ENCODE measurements at regions not wholly inside any gene's neighbourhood (a gene's known extent, or its start where the extent isn't known, plus 50 kb on each side); places are given as distances from the start of the nearest gene placed in this dataset.
"Not testable (repeated sequence)": the region's sequence is repeated elsewhere in the genome, so short reads cannot be mapped to it uniquely, and the experiment has no call there.

DNA sequence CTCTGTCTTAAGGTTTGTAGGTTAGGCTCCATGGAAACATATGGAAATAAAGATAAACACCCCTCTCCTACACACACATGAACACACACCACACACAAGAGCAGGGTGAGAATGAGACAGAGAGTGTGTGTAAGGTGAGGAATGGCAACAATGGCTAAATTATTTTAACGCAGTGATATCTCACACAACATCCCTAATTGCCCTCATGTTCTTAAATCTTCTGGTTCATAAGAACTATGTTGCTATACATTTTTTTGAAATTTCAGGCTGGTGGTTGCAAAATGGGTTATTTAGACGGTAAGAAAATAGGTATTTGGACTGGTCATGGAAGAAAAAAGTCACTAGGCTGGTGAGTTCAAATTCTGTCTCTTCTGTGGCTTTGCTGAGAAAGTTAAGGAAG is 316.7 kb upstream of the ESRRG start:
- no peak for DNase-seq (ENCODE audit: low spot score in 2 of 2)
- Mint-ChIP-seq H3K4me3 (no peak overlapping the region), H3K36me3 (no peaks in the 10 kb centered on the region), H3K27ac (no peak overlapping the region), H3K4me1 (no peaks in the 10 kb centered on the region), H3K9me3 (peaks cover 18% of the 10 kb centered on the region)
- ATAC-seq: no peak

DNA sequence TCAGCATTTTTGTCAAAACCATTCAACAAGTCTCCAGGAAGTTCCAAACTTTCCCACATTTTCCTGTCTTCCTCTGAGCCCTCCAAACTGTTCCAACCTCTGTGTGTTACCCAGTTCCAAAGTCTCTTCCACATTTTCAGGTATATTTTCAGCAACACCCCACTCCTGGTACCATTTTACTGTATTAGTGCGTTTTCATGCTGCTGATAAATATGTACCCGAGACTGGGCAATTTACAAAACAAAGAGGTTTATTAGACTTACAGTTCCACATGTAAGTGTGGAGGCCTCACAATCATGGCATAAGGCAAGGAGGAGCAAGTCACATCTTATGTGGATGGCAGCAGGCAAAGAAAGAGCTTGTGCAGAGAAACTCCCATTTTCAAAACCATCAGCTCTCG is 315.9 kb upstream of the ESRRG start:
- not testable (repeated sequence) for H3K4me3 Mint-ChIP-seq; ATAC-seq; DNase-seq (ENCODE audit: low spot score in 2 of 2); H3K36me3 Mint-ChIP-seq; H3K4me1 Mint-ChIP-seq; H3K27ac Mint-ChIP-seq
- H3K9me3 Mint-ChIP-seq: peaks cover 18% of the 10 kb centered on the region

DNA sequence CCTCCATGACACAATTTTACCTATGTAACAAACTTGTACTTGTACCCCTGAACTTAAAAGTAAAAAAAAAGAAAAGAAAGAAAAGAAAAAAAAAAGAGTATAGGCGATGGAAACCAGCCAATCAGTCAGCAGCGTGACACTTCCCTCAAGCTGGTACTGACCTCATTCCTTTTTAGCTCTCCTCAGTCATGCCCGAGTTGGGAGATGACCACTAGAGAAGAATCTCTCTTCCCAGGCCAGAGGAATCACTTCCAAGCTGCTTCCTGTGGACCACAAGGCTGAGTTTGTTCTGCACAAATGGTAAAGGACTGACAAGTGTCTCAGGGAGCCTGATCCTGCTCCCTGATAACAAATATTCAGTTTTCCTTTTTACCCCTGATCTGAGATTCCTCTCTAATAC is 313.5 kb upstream of the ESRRG start:
- DNase-seq (ENCODE audit: low spot score in 2 of 2) (no peak), ATAC-seq (no peak)
- H3K36me3 Mint-ChIP-seq: no peaks in the 10 kb centered on the region
- H3K27ac Mint-ChIP-seq: no peak overlapping the region
- H3K4me1 Mint-ChIP-seq: no peaks in the 10 kb centered on the region
- no peak overlapping the region for H3K4me3 Mint-ChIP-seq
- H3K9me3 Mint-ChIP-seq: peaks cover 18% of the 10 kb centered on the region

DNA sequence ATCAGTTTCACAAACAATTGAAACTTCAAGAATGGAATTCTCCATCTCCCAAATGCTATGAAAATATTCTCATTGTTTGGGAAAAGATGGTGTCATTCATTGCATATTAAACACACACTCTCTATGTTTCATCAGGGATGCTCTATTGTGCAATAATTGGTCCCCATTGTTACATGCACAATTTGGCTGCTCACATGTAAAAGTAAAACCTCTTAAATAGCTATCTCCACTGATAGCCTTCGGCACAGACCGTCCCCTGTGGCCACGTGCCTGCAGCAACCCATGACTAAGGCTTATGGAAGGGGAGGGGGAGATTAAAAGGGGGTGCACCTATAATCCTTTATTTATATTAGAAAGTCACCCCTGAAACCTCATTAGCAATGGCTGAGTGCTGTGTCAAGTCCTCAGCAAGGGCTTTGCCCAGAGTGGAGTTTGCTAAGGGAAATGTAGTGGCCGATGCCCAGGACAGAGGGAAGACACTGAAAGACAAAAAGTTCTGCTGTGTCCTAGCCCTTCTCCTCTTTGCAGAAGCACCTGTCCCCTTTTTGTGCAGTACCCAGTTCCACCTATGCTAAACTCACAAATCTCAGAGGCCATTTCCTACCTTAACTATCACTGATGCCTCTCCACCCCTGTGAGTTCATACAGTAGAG is 309.6 kb upstream of the ESRRG start:
- ATAC-seq (no peak), DNase-seq (ENCODE audit: low spot score in 2 of 2) (no peak)
- Mint-ChIP-seq H3K4me3 (no peak overlapping the region), H3K36me3 (no peaks in the 10 kb centered on the region), H3K4me1 (no peaks in the 10 kb centered on the region), H3K9me3 (peaks cover 11% of the 10 kb centered on the region), H3K27ac (no peak overlapping the region)

DNA sequence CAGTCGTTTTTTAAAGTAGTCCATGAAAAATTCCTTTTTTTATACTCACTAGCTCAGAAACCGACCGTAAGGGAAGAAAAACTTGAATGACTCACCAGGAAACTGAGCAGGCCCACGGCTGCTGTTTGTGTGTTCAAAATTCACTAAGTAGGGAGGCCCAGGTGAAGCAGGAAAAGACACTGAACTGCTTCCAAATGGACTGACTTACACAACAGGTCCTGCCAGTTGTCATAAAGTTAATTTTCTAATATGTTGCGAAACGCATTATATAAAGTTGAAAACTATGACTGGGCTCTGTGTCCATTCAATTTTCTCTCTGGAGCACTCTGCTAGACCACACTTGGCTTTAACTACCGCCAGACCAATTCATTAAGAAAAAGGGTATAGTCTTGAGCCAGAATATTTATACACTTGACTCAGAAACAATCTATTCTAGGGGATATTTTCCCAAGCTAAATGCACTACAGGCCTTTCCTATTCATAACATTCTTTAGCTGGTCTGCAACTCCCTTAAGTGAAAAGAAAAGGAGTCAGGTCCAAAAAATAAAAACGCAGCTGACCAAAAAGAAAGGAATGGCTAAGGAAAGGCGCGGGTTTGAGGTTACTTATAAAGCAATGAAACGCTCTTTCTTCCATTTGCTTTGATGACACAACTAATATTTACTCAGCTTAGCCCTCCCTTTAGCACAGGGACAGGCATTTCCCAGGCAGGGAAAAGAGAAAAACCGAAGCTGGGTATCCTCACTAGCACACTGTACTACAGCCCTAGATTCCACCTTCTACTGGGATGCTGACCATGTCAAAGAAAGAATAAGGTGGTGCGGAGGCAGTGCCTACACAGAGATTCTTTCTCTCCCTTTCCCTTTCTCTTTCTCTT is 306.3 kb upstream of the ESRRG start:
- ATAC-seq (no peak), DNase-seq (ENCODE audit: low spot score in 2 of 2) (no peak)
- Mint-ChIP-seq H3K36me3 (no peaks in the 10 kb centered on the region), H3K27ac (no peak overlapping the region), H3K4me3 (no peak overlapping the region), H3K9me3 (peaks cover 7% of the 10 kb centered on the region), H3K4me1 (no peaks in the 10 kb centered on the region)

DNA sequence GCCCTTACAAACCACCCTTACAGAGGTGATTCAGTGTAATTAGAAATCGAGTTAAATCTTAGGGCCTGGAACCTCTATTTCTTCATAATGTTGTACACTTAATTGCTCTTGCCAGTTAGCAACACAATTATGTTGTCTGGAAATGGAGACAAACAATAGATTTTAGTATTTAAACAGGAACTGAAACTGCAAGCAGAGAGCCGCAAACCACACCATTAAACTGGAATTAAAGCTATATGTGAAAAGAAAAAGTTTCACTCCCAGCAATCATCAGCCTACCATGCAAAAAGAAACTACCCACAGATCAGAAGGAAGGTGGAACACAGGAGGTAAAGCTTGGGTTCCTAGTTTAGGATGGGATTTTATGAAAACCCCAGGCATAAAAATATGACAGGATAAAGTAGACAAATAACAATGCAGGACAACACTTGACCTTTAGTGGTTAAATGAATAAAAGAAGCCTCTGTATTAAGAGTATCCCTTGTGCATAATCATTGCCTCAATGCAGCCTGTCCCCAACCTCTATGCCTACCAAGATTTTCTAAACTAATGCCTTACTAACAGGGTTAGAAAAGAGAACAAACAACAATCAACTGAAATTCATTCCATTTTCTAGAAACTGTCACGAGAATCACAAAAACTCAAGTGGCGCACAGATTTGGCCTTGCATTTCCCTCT is 304.3 kb upstream of the ESRRG start:
- Mint-ChIP-seq H3K36me3 (no peaks in the 10 kb centered on the region), H3K27ac (no peak overlapping the region), H3K4me1 (no peaks in the 10 kb centered on the region), H3K4me3 (no peak overlapping the region), H3K9me3 (peaks cover 10% of the 10 kb centered on the region)
- ATAC-seq (no peak), DNase-seq (ENCODE audit: low spot score in 2 of 2) (no peak)

DNA sequence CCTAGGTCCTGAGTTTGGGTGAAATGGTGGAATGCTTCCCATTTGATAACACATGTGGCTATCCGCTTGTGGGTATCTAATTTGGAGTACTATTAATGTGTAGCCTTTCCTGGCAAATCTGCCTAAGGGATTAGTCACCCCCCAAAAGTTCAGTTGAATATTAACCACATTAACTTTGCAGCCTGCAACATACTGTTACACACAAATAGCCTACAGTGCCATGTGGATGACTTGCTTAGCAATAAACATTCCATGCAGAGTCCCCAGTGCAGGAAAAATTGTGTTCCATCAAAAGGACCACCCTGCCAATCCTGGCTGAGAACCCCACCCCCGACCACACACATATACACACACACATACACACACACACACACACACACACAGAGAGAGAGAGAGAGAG is 303.3 kb upstream of the ESRRG start:
- DNase-seq (ENCODE audit: low spot score in 2 of 2) (no peak), ATAC-seq (no peak)
- H3K27ac Mint-ChIP-seq: no peak overlapping the region
- H3K9me3 Mint-ChIP-seq: peaks cover 12% of the 10 kb centered on the region
- H3K4me1 Mint-ChIP-seq: no peaks in the 10 kb centered on the region
- H3K4me3 Mint-ChIP-seq: no peak overlapping the region
- H3K36me3 Mint-ChIP-seq: no peaks in the 10 kb centered on the region

DNA sequence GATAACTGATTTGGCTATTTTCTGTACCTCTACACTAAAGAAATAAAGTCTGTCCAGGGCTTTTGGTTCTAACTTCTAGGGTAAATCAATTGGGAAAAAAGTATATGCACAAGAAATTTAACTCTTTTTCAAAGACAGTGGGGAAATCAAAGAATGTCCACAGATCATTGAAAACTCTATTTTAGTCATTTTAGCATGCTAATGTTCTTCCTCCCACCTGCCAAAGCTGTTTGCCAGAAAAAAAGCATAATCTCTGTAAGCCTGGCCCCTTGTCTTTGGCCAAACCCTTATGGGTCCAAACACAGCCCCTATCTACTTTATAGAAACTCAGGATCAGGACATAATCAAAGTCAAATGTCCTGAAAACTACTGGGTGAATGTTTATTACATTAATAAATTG is 302.2 kb upstream of the ESRRG start:
- Mint-ChIP-seq H3K9me3 (peaks cover 12% of the 10 kb centered on the region), H3K4me1 (no peaks in the 10 kb centered on the region), H3K36me3 (no peaks in the 10 kb centered on the region), H3K27ac (no peak overlapping the region), H3K4me3 (no peak overlapping the region)
- ATAC-seq: no peak
- no peak for DNase-seq (ENCODE audit: low spot score in 2 of 2)

DNA sequence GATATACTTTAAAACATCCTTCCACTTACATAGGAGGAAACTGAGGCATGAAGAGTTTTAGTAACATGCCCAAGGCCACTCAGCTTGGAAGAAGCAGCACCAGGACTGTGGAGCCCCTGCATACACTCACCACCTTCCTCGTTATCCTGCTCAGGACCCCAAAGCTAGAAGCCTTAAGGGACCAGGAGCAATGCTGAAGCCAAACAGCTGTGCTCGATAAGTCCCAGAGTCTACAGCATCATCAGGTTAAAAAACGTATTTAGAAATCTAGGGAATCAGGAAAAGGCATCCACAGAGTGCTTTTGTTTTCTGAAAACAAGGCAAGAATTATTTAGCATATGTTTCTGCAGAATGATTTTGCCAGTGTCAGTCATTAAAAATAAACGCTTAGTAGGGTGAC is 301.7 kb upstream of the ESRRG start:
- no peak for ATAC-seq
- H3K4me1 Mint-ChIP-seq: no peaks in the 10 kb centered on the region
- no peaks in the 10 kb centered on the region for H3K36me3 Mint-ChIP-seq
- DNase-seq (ENCODE audit: low spot score in 2 of 2): no peak
- peaks cover 9% of the 10 kb centered on the region for H3K9me3 Mint-ChIP-seq
- H3K27ac Mint-ChIP-seq: no peak overlapping the region
- no peak overlapping the region for H3K4me3 Mint-ChIP-seq

DNA sequence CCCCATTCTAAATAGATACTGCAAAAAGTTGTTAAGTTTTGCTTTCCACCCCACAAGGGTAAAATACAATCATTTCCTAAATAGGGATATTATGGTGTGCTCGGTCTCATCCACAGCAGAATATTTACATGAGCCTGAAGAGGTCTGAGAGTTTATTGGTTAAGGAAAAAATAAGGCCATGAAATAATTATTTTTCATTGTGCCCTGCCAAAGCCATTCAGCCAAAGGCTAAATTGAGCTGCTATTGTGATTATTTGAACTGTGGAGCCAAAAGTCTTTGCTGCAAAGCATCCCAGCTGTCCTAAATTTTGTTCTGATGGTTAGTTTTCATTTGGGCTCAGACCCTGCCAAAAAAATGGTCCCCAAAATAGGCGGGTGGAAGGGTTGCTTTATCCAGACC is 298.7 kb upstream of the ESRRG start:
- Mint-ChIP-seq H3K27ac (no peak overlapping the region), H3K9me3 (peaks cover 16% of the 10 kb centered on the region), H3K4me1 (no peaks in the 10 kb centered on the region), H3K36me3 (no peaks in the 10 kb centered on the region), H3K4me3 (no peak overlapping the region)
- DNase-seq (ENCODE audit: low spot score in 2 of 2): no peak
- no peak for ATAC-seq

DNA sequence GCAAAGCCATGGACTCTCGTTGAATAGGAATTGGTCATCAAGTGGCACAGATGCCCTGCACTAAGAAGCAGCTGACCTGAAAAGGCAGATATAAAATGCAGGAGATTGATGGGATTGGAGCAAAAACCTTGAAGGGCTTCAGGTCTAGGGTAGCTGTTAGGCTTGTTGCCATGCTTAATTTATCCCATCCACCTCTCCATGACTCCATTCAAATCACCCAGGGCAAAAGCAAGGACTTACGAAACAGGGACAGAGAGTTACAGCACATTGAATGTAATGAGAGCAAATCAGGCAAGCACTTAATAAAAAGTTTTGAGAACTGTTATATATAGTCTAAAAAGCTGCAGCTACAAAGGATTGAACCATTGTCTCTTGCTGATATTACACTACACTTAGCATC is 298.2 kb upstream of the ESRRG start:
- Mint-ChIP-seq H3K4me1 (no peaks in the 10 kb centered on the region), H3K36me3 (no peaks in the 10 kb centered on the region), H3K4me3 (no peak overlapping the region), H3K9me3 (peaks cover 15% of the 10 kb centered on the region), H3K27ac (no peak overlapping the region)
- DNase-seq (ENCODE audit: low spot score in 2 of 2) (no peak), ATAC-seq (no peak)

DNA sequence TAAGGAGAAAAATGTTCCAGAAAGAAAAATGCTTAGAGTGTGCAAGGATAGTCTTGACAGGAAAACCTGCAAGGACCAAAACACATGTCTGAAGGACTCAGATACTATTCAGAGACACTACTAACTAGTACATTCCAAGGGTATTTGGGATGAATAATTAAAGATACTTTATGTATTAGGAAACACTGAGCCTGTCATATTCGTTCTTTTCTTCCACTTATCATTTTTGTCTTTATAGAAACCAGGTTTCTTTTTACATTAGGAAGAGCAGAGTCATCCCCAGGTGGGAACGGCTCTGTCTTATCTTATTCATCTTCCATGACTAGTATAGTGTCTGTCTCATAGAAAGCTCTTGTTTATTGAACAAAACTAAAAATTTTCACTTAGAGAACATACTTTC is 296.2 kb upstream of the ESRRG start:
- DNase-seq (ENCODE audit: low spot score in 2 of 2) (no peak), ATAC-seq (no peak)
- Mint-ChIP-seq H3K4me3 (no peak overlapping the region), H3K36me3 (no peaks in the 10 kb centered on the region), H3K4me1 (no peaks in the 10 kb centered on the region), H3K27ac (no peak overlapping the region), H3K9me3 (peaks cover 17% of the 10 kb centered on the region)

DNA sequence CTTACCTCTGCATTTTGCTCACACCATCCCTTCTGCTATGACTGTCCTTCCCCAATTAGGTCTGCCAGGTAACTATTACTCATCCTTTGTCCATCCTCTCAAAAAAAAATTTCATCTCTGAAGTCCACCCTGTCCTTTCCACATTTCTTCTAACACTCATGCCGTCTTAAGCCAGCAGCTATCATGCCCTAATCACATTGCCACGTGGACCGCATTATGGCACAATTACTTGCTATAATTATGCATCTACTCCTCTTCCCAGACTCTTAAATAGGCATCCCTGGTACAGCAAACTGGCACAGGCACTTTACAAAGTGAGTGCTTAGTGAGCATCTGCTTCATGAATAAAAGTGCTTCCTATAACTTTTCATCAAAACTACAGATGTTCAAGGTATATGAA is 295.4 kb upstream of the ESRRG start:
- ATAC-seq: no peak
- Mint-ChIP-seq H3K9me3 (peaks cover 15% of the 10 kb centered on the region), H3K27ac (no peak overlapping the region), H3K4me1 (no peaks in the 10 kb centered on the region), H3K36me3 (no peaks in the 10 kb centered on the region), H3K4me3 (no peak overlapping the region)
- DNase-seq (ENCODE audit: low spot score in 2 of 2): no peak

DNA sequence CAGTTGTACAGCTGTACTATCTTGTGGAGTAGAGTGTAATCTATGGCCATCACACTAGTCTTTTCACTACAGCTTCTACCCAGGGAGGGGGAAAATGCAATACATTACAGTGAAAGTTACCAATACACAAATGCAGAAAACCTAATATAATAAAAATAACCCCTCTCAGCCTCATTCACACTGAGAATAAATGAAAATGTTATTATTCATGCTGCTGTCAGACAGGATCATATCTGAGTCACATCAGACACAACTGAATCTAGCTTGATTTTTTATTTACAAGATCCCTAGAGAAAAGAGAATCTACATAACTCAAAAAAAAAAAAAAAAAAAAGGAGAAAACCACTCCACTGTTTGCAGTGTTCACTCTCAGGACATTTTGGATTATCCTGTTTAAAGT is 293.9 kb upstream of the ESRRG start:
- H3K36me3 Mint-ChIP-seq: no peaks in the 10 kb centered on the region
- H3K4me1 Mint-ChIP-seq: no peaks in the 10 kb centered on the region
- no peak overlapping the region for H3K4me3 Mint-ChIP-seq
- H3K27ac Mint-ChIP-seq: no peak overlapping the region
- DNase-seq (ENCODE audit: low spot score in 2 of 2): no peak
- no peak for ATAC-seq
- H3K9me3 Mint-ChIP-seq: peaks cover 12% of the 10 kb centered on the region

DNA sequence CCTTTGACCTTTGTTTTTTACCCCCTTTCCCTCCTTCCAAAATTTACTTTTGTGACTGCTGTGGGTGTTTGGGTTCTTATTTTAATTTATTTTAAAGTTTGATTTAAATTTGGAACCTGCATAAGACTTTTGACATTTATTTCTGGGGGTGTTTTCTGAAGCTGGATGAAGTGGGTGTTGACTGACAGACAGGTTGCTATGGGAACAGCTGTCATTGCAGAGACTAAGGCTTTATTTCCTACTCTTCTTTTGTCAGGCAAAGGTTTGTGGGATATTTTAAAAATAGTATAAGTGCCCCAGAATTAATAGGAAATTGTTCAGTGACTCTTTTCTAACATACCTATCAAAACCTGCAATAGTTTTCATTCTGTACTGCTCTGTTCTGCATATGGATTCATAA is 290.8 kb upstream of the ESRRG start:
- Mint-ChIP-seq H3K4me3 (no peak overlapping the region), H3K27ac (no peak overlapping the region), H3K9me3 (peaks cover 12% of the 10 kb centered on the region), H3K36me3 (no peaks in the 10 kb centered on the region), H3K4me1 (no peaks in the 10 kb centered on the region)
- DNase-seq (ENCODE audit: low spot score in 2 of 2) (no peak), ATAC-seq (no peak)

DNA sequence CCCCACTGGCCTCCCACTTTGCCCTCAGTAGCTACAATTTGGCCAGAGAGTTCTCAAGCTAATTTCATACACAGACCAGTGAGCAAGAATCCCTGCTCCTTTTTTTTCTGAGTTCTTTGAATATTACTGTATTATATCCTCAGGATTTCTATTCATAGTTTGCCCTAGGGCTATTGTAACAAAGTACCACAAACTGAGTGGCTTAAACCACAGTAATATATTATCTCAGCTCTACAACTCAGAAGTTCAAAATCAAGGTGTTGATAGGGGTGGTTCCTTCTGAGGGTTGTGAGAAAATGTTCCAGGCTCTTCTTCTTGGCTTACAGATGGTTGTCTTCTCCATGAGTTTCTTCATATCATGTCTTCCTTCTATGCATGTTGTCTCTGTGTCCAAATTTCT is 289.4 kb upstream of the ESRRG start:
- Mint-ChIP-seq H3K9me3 (peaks cover 6% of the 10 kb centered on the region), H3K4me3 (no peak overlapping the region), H3K36me3 (no peaks in the 10 kb centered on the region), H3K4me1 (no peaks in the 10 kb centered on the region), H3K27ac (no peak overlapping the region)
- no peak for ATAC-seq
- DNase-seq (ENCODE audit: low spot score in 2 of 2): no peak
